Retinal pigment epithelial cell (primary cell): ENCODE measurements at regions not wholly inside any gene's neighbourhood (a gene's known extent, or its start where the extent isn't known, plus 50 kb on each side); places are given as distances from the start of the nearest gene placed in this dataset.

ENCODE experiments used
- DNase-seq: peaks from one replicate; pipeline ENCODE4 v3.0.0-alpha.2; 2010; ENCODE audit warnings: low read depth
- H3K4me3 ChIP-seq: 2 replicates; pipeline ENCODE4 v1.5.1; 2011; ENCODE audit warnings: mild to moderate bottlenecking, low read length, control low read depth, moderate library complexity
- CTCF ChIP-seq: conservative IDR thresholded peaks from 2 replicates; pipeline ENCODE4 v1.5.1; 2011; ENCODE audit warnings: low read depth, low read length, control low read depth, inconsistent platforms

GRCh38 chr5:20102293-20102692 is 114.3 kb upstream of the CDH18 start:
- H3K4me3 ChIP-seq = no peak overlapping the region
- DNase-seq = no peak
- TF ChIP-seq CTCF = no peak

GRCh38 chr5:20098694-20099093 is 110.7 kb upstream of the CDH18 start:
- TF ChIP-seq CTCF = no peak
- no peak overlapping the region for H3K4me3 ChIP-seq
- no peak for DNase-seq

- TF ChIP-seq CTCF = no peak
- no peak overlapping the region for H3K4me3 ChIP-seq
- DNase-seq = no peak
Measured at GRCh38 chr5:20088361-20088760, 100.4 kb upstream of the CDH18 start.

- DNase-seq = no peak
- no peak for TF ChIP-seq CTCF
- no peak overlapping the region for H3K4me3 ChIP-seq
Measured at GRCh38 chr5:20087299-20087698, 99.3 kb upstream of the CDH18 start.

- no peak for DNase-seq
- H3K4me3 ChIP-seq = no peak overlapping the region
- no peak for TF ChIP-seq CTCF
Measured at GRCh38 chr5:20077186-20077585, 89.2 kb upstream of the CDH18 start.

- H3K4me3 ChIP-seq = no peak overlapping the region
- TF ChIP-seq CTCF = no peak
- no peak for DNase-seq
Measured at GRCh38 chr5:20056933-20057332, 68.9 kb upstream of the CDH18 start.

GRCh38 chr5:20055301-20055700 is 67.3 kb upstream of the CDH18 start:
- DNase-seq = no peak
- no peak overlapping the region for H3K4me3 ChIP-seq
- no peak for TF ChIP-seq CTCF
